ENCODE measurements at regions not wholly inside any gene's neighbourhood (a gene's known extent, or its start where the extent isn't known, plus 50 kb on each side); places are given as distances from the start of the nearest gene placed in this dataset.

DNA sequence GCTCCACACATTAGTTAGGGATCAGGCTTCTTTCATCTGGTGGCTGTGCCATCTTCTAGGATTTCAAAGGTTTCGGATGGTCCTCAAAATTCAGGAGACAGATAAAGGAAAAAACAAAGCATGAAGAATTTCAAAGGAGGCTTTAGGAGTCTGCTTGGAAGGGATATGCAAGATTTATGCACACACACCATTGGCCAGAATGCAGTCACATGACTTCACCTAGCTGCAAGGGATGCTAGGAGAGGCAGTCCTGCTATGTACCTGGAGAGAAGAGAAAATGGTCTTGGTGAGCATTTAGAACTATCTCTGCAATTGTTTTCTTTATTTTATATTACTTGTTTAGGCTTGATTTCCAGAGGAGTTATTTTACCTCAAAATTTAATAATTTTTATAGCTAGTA lies 174.6 kb downstream of the PCTP start:
- TF ChIP-seq, protein P1, sequence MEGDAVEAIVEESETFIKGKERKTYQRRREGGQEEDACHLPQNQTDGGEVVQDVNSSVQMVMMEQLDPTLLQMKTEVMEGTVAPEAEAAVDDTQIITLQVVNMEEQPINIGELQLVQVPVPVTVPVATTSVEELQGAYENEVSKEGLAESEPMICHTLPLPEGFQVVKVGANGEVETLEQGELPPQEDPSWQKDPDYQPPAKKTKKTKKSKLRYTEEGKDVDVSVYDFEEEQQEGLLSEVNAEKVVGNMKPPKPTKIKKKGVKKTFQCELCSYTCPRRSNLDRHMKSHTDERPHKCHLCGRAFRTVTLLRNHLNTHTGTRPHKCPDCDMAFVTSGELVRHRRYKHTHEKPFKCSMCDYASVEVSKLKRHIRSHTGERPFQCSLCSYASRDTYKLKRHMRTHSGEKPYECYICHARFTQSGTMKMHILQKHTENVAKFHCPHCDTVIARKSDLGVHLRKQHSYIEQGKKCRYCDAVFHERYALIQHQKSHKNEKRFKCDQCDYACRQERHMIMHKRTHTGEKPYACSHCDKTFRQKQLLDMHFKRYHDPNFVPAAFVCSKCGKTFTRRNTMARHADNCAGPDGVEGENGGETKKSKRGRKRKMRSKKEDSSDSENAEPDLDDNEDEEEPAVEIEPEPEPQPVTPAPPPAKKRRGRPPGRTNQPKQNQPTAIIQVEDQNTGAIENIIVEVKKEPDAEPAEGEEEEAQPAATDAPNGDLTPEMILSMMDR (IDR thresholded peaks at IDR 0.05) = no peak
- no peak for TF ChIP-seq POLR2A (IDR thresholded peaks at IDR 0.05)

Measured in lower leg skin (tissue), 3 donors.